ENCODE measurements at regions not wholly inside any gene's neighbourhood (a gene's known extent, or its start where the extent isn't known, plus 50 kb on each side); places are given as distances from the start of the nearest gene placed in this dataset.

GRCh38 chr12:107477947-107478610, 207.5 kb upstream of the PWP1 start:
- TF ChIP-seq, protein P1, sequence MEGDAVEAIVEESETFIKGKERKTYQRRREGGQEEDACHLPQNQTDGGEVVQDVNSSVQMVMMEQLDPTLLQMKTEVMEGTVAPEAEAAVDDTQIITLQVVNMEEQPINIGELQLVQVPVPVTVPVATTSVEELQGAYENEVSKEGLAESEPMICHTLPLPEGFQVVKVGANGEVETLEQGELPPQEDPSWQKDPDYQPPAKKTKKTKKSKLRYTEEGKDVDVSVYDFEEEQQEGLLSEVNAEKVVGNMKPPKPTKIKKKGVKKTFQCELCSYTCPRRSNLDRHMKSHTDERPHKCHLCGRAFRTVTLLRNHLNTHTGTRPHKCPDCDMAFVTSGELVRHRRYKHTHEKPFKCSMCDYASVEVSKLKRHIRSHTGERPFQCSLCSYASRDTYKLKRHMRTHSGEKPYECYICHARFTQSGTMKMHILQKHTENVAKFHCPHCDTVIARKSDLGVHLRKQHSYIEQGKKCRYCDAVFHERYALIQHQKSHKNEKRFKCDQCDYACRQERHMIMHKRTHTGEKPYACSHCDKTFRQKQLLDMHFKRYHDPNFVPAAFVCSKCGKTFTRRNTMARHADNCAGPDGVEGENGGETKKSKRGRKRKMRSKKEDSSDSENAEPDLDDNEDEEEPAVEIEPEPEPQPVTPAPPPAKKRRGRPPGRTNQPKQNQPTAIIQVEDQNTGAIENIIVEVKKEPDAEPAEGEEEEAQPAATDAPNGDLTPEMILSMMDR (IDR thresholded peaks at IDR 0.05): no peak
- no peak for TF ChIP-seq POLR2A (IDR thresholded peaks at IDR 0.05)
